ENCODE measurements at regions not wholly inside any gene's neighbourhood (a gene's known extent, or its start where the extent isn't known, plus 50 kb on each side); places are given as distances from the start of the nearest gene placed in this dataset.
"Not testable (repeated sequence)": the region's sequence is repeated elsewhere in the genome, so short reads cannot be mapped to it uniquely, and the experiment has no call there.

GRCh38 chr5:2851895-2852294, 100.4 kb upstream of the IRX2 start:
- FAIRE-seq, result no peak

GRCh38 chr5:2849429-2849828, 98.0 kb upstream of the IRX2 start:
- no peak for FAIRE-seq

- FAIRE-seq, result no peak
Observed at GRCh38 chr5:2848619-2849018, 97.1 kb upstream of the IRX2 start.

GRCh38 chr5:2847608-2848007, 96.1 kb upstream of the IRX2 start:
- FAIRE-seq, result no peak

GRCh38 chr5:2841208-2841607, 89.7 kb upstream of the IRX2 start:
- FAIRE-seq, result no peak

- FAIRE-seq, result no peak
Observed at GRCh38 chr5:2840372-2840915, 89.0 kb upstream of the IRX2 start.

GRCh38 chr5:2836133-2836532, 84.7 kb upstream of the IRX2 start:
- FAIRE-seq, result no peak

- no peak for FAIRE-seq
Observed at GRCh38 chr5:2833556-2833955, 82.1 kb upstream of the IRX2 start.

- no peak for FAIRE-seq
Observed at GRCh38 chr5:2832394-2832793, 80.9 kb upstream of the IRX2 start.

GRCh38 chr5:2829239-2829638, 77.8 kb upstream of the IRX2 start:
- no peak for FAIRE-seq

- no peak for FAIRE-seq
Observed at GRCh38 chr5:2818936-2819335, 67.5 kb upstream of the IRX2 start.

GRCh38 chr5:2817031-2817603, 65.6 kb upstream of the IRX2 start:
- no peak for FAIRE-seq

- FAIRE-seq, result no peak
Observed at GRCh38 chr5:2813678-2814077, 62.2 kb upstream of the IRX2 start.

GRCh38 chr5:2810644-2811043, 59.2 kb upstream of the IRX2 start:
- no peak for FAIRE-seq

- FAIRE-seq, result not testable (repeated sequence)
Observed at GRCh38 chr5:2807244-2807643, 55.8 kb upstream of the IRX2 start.

- no peak for FAIRE-seq
Observed at GRCh38 chr5:2806176-2806575, 54.7 kb upstream of the IRX2 start.

- no peak for FAIRE-seq
Observed at GRCh38 chr5:2805080-2805479, 53.6 kb upstream of the IRX2 start.

GRCh38 chr5:2803751-2804150, 52.3 kb upstream of the IRX2 start:
- FAIRE-seq, result no peak

GRCh38 chr5:2802693-2803365, 51.4 kb upstream of the IRX2 start:
- no peak for FAIRE-seq

GRCh38 chr5:2801577-2802525, 50.4 kb upstream of the IRX2 start:
- no peak for FAIRE-seq

All from endometrium (tissue), 2 donors.